Endothelial cell of umbilical vein (primary cell): ENCODE measurements at regions not wholly inside any gene's neighbourhood (a gene's known extent, or its start where the extent isn't known, plus 50 kb on each side); places are given as distances from the start of the nearest gene placed in this dataset.

Experiments
- BruUV-seq: library from RNA; stranded (reverse); fragments of 400-500 nt; replicated peaks from 2 replicates; lab custom pipeline; 2021; lab: Mats Ljungman, UMichigan
- CTCF ChIA-PET: fragments of 300-600, 350-600 bp; sonication (Branson Sonifier 250); formaldehyde crosslinking; loops from one replicate; lab custom pipeline; 2021; ENCODE audit warnings: antibody characterized with exemption, inconsistent platforms; lab: Charles Lee
- POLR2A ChIA-PET: fragments of 300-600, 350-600 bp; sonication (Branson Sonifier 250); formaldehyde crosslinking; loops from one replicate; lab custom pipeline; 2021; ENCODE audit warnings: antibody characterized with exemption, inconsistent platforms; lab: Charles Lee
- DNase-seq: peaks from one replicate; pipeline ENCODE4 v3.0.0-alpha.2; 2011; ENCODE audit warnings: low read depth, low spot score
- FAIRE-seq: peaks from 2 replicates; lab custom pipeline; 2011; peaks lifted over from hg19 to GRCh38; lab: Jason Lieb, UNC
- H2AFZ ChIP-seq: 2 replicates; pipeline ENCODE4 v1.6.0; 2012; ENCODE audit warnings: low read depth, low read length, control low read depth, inconsistent platforms
- H3K27ac ChIP-seq: 2 replicates; pipeline ENCODE4 v1.5.1; 2011; ENCODE audit warnings: low read depth, mild to moderate bottlenecking, control low read depth, low read length, moderate library complexity; ENCODE audit not compliant: insufficient read depth
- H3K27me3 ChIP-seq, 2 experiments: 2 replicates each; pipeline versions ENCODE4 v1.6.0 to v1.6.1; 2011; ENCODE audit warnings: low read length in 2 of 2, mixed read lengths in 1 of 2; ENCODE audit not compliant: control insufficient read depth in 2 of 2, insufficient read depth in 2 of 2
- H3K36me3 ChIP-seq, 2 experiments: 2 replicates in 1 of 2; 3 replicates in 1 of 2; pipeline ENCODE4 v1.5.1; 2011; ENCODE audit warnings: low read length in 2 of 2, mild to moderate bottlenecking in 1 of 2, moderate library complexity in 1 of 2; ENCODE audit not compliant: control insufficient read depth in 2 of 2, insufficient read depth in 2 of 2; ENCODE audit errors: extremely low read depth in 1 of 2
- H3K4me1 ChIP-seq: 3 replicates; pipeline ENCODE4 v1.5.1; 2011; ENCODE audit warnings: mild to moderate bottlenecking, low read length; ENCODE audit not compliant: control insufficient read depth, insufficient read depth; ENCODE audit errors: extremely low read depth
- H3K4me2 ChIP-seq: 2 replicates; pipeline ENCODE4 v1.6.1; 2011; ENCODE audit warnings: low read length, control low read depth, mixed read lengths; ENCODE audit not compliant: insufficient read depth
- H3K4me3 ChIP-seq, 3 experiments: fragments of 200-600 bp in 1 of 3; sonication (generic), shearing (Covaris generic) in 1 of 3; replicated peaks in 1 of 3; 2 replicates each; pipeline ENCODE4 v1.5.1; 2011 to 2016; ENCODE audit warnings: control low read depth in 3 of 3, low read length in 3 of 3, mild to moderate bottlenecking in 2 of 3, inconsistent platforms in 1 of 3, low read depth in 1 of 3, moderate library complexity in 1 of 3; ENCODE audit not compliant: insufficient read depth in 1 of 3
- H3K79me2 ChIP-seq: 2 replicates; pipeline ENCODE4 v1.6.0; 2012; ENCODE audit warnings: low read length, inconsistent platforms; ENCODE audit not compliant: control insufficient read depth, insufficient read depth
- H3K9ac ChIP-seq: replicated peaks from 2 replicates; pipeline ENCODE3; 2011; ENCODE audit warnings: low read length, control low read depth; ENCODE audit not compliant: insufficient read depth; ENCODE audit errors: extremely low read depth
- H3K9me1 ChIP-seq: replicated peaks from 3 replicates; pipeline ENCODE4 v1.6.0; 2011; ENCODE audit warnings: mild to moderate bottlenecking, low read length; ENCODE audit not compliant: control insufficient read depth, insufficient read depth; ENCODE audit errors: extremely low read depth
- H3K9me3 ChIP-seq: replicated peaks from 2 replicates; pipeline ENCODE4 v1.5.1; 2012; ENCODE audit warnings: low read length, inconsistent platforms; ENCODE audit not compliant: control insufficient read depth, insufficient read depth
- H4K20me1 ChIP-seq: replicated peaks from 2 replicates; pipeline ENCODE3; 2011; ENCODE audit warnings: mild to moderate bottlenecking, low read length; ENCODE audit not compliant: control insufficient read depth, insufficient read depth; ENCODE audit errors: extremely low read depth
- CTCF ChIP-seq, 2 donors: IDR thresholded peaks; 1 replicate in 1 of 2; 2 replicates in 1 of 2; pipeline ENCODE4 v1.5.1; 2011; ENCODE audit warnings: low read length in 2 of 2, mild to moderate bottlenecking in 2 of 2, moderate library complexity in 2 of 2, control low read depth in 1 of 2, inconsistent platforms in 1 of 2, low read depth in 1 of 2; ENCODE audit not compliant: insufficient read depth in 1 of 2; ENCODE audit errors: extremely low read depth in 1 of 2
- EZH2 ChIP-seq: IDR thresholded peaks from 2 replicates; pipeline ENCODE4 v1.6.1; 2012; ENCODE audit warnings: borderline replicate concordance, low read depth, mild to moderate bottlenecking, moderate library complexity, low read length, inconsistent platforms; ENCODE audit not compliant: severe bottlenecking
- FOS ChIP-seq: IDR thresholded peaks from 2 replicates; pipeline ENCODE4 v1.6.1; 2011; ENCODE audit warnings: mild to moderate bottlenecking, low read length, moderate library complexity, borderline replicate concordance; ENCODE audit not compliant: insufficient read depth
- GATA2 ChIP-seq: IDR thresholded peaks from 2 replicates; pipeline ENCODE4 v1.7.0; 2011; ENCODE audit warnings: low read depth, mild to moderate bottlenecking, moderate library complexity, mixed read lengths, low read length; ENCODE audit not compliant: insufficient read length, insufficient read depth
- JUN ChIP-seq: IDR thresholded peaks from 2 replicates; pipeline ENCODE4 v1.6.1; 2011; ENCODE audit warnings: borderline replicate concordance, low read depth; ENCODE audit not compliant: insufficient read length, insufficient read depth
- MAX ChIP-seq: IDR thresholded peaks from 2 replicates; pipeline ENCODE4 v1.6.1; 2011; ENCODE audit not compliant: insufficient read depth, insufficient read length
- MYC ChIP-seq: IDR thresholded peaks from one replicate; pipeline ENCODE4 v1.6.1; 2011; ENCODE audit warnings: mild to moderate bottlenecking, low read depth, low read length
- POLR2A ChIP-seq: IDR thresholded peaks from 2 replicates; pipeline ENCODE4 v1.6.1; 2012; ENCODE audit warnings: low read depth, mild to moderate bottlenecking, control low read depth, low read length
- POLR2AphosphoS5 ChIP-seq: IDR thresholded peaks from 2 replicates; pipeline ENCODE4 v1.6.1; 2012; ENCODE audit warnings: low read depth, mild to moderate bottlenecking, control low read depth, low read length, moderate library complexity; ENCODE audit not compliant: insufficient read depth
- dilution Hi-C: fragments of 300-500 bp; cut with MboI; formaldehyde crosslinking; loops from one replicate; pipeline ENCODE4 v1.15.0; 2019; ENCODE audit warnings: low sequenced_read_pairs; ENCODE audit not compliant: extremely low pct_ligation_motif_present
- intact Hi-C: fragments of 100-400 bp; cut with micrococcal nuclease; formaldehyde crosslinking; loops from one replicate; pipeline ENCODE4 v1.10.0; 2022

GRCh38 chr15:88344786-88345185 lies 88.2 kb upstream of the NTRK3 start:
- Histone ChIP-seq H3K4me2 (no peak overlapping the region), H3K9ac (no peak overlapping the region), H3K79me2 (no peaks in the 10 kb centered on the region), H3K36me3 (no peaks in the 10 kb centered on the region), H3K9me3 (no peaks in the 10 kb centered on the region), H4K20me1 (no peaks in the 10 kb centered on the region), H2AFZ (no peak overlapping the region), H3K27ac (no peak overlapping the region), H3K27me3 (no peaks in the 10 kb centered on the region), H3K4me3 (no peak overlapping the region), H3K9me1 (no peaks in the 10 kb centered on the region), H3K4me1 (no peaks in the 10 kb centered on the region)
- no TSS peak for BruUV-seq
- ChIA-PET CTCF (no interaction called here), POLR2A (no interaction called here)
- dilution Hi-C loops (no loop called here), intact Hi-C loops (no loop called here)
- FAIRE-seq, result no peak
- TF ChIP-seq MAX (no peak), FOS (no peak), JUN (no peak), GATA2 (no peak), EZH2 (no peak), CTCF (IDR thresholded peaks at IDR 0.05; ENCODE audit: extremely low read depth in 1 of 2, insufficient read depth in 1 of 2, low read depth in 1 of 2, low read length in 2 of 2) (no peak), POLR2AphosphoS5 (no peak), POLR2A (no peak), MYC (no peak)
- DNase-seq, result no peak
